ENCODE measurements at regions not wholly inside any gene's neighbourhood (a gene's known extent, or its start where the extent isn't known, plus 50 kb on each side); places are given as distances from the start of the nearest gene placed in this dataset.
"Not testable (repeated sequence)": the region's sequence is repeated elsewhere in the genome, so short reads cannot be mapped to it uniquely, and the experiment has no call there.

GRCh38 chr5:103741984-103742383 lies 179.4 kb upstream of the NUDT12 start:
- no peak for DNase-seq (ENCODE audit: low read depth in 2 of 3, low spot score in 2 of 3)

GRCh38 chr5:103736343-103736742 lies 173.8 kb upstream of the NUDT12 start:
- not testable (repeated sequence) for DNase-seq (ENCODE audit: low read depth in 2 of 3, low spot score in 2 of 3)

GRCh38 chr5:103724271-103724670 lies 161.7 kb upstream of the NUDT12 start:
- no peak for DNase-seq (ENCODE audit: low read depth in 2 of 3, low spot score in 2 of 3)

- no peak for DNase-seq (ENCODE audit: low read depth in 2 of 3, low spot score in 2 of 3)
Observed at GRCh38 chr5:103721183-103721582, 158.6 kb upstream of the NUDT12 start.

- DNase-seq (ENCODE audit: low read depth in 2 of 3, low spot score in 2 of 3) = no peak
Observed at GRCh38 chr5:103718108-103718507, 155.5 kb upstream of the NUDT12 start.

GRCh38 chr5:103708601-103709000 lies 146.0 kb upstream of the NUDT12 start:
- DNase-seq (ENCODE audit: low read depth in 2 of 3, low spot score in 2 of 3) = no peak

GRCh38 chr5:103706939-103707682 lies 144.5 kb upstream of the NUDT12 start:
- no peak for DNase-seq (ENCODE audit: low read depth in 2 of 3, low spot score in 2 of 3)

- DNase-seq (ENCODE audit: low read depth in 2 of 3, low spot score in 2 of 3) = no peak
Observed at GRCh38 chr5:103703617-103704016, 141.0 kb upstream of the NUDT12 start.

- no peak for DNase-seq (ENCODE audit: low read depth in 2 of 3, low spot score in 2 of 3)
Observed at GRCh38 chr5:103693517-103693916, 130.9 kb upstream of the NUDT12 start.

GRCh38 chr5:103690676-103691075 lies 128.1 kb upstream of the NUDT12 start:
- DNase-seq (ENCODE audit: low read depth in 2 of 3, low spot score in 2 of 3) = no peak

- no peak for DNase-seq (ENCODE audit: low read depth in 2 of 3, low spot score in 2 of 3)
Observed at GRCh38 chr5:103679873-103680272, 117.3 kb upstream of the NUDT12 start.

- not testable (repeated sequence) for DNase-seq (ENCODE audit: low read depth in 2 of 3, low spot score in 2 of 3)
Observed at GRCh38 chr5:103676198-103676597, 113.6 kb upstream of the NUDT12 start.

GRCh38 chr5:103674739-103675138 lies 112.2 kb upstream of the NUDT12 start:
- no peak for DNase-seq (ENCODE audit: low read depth in 2 of 3, low spot score in 2 of 3)

- no peak for DNase-seq (ENCODE audit: low read depth in 2 of 3, low spot score in 2 of 3)
Observed at GRCh38 chr5:103674251-103674650, 111.7 kb upstream of the NUDT12 start.

- no peak for DNase-seq (ENCODE audit: low read depth in 2 of 3, low spot score in 2 of 3)
Observed at GRCh38 chr5:103669615-103670014, 107.0 kb upstream of the NUDT12 start.

GRCh38 chr5:103668281-103668680 lies 105.7 kb upstream of the NUDT12 start:
- DNase-seq (ENCODE audit: low read depth in 2 of 3, low spot score in 2 of 3) = no peak

- DNase-seq (ENCODE audit: low read depth in 2 of 3, low spot score in 2 of 3) = no peak
Observed at GRCh38 chr5:103667068-103667467, 104.5 kb upstream of the NUDT12 start.

GRCh38 chr5:103657301-103657700 lies 94.7 kb upstream of the NUDT12 start:
- no peak for DNase-seq (ENCODE audit: low read depth in 2 of 3, low spot score in 2 of 3)

- no peak for DNase-seq (ENCODE audit: low read depth in 2 of 3, low spot score in 2 of 3)
Observed at GRCh38 chr5:103648086-103648485, 85.5 kb upstream of the NUDT12 start.

GRCh38 chr5:103646698-103647614 lies 84.4 kb upstream of the NUDT12 start:
- DNase-seq (ENCODE audit: low read depth in 2 of 3, low spot score in 2 of 3) = no peak

- no peak for DNase-seq (ENCODE audit: low read depth in 2 of 3, low spot score in 2 of 3)
Observed at GRCh38 chr5:103645816-103646215, 83.2 kb upstream of the NUDT12 start.

- no peak for DNase-seq (ENCODE audit: low read depth in 2 of 3, low spot score in 2 of 3)
Observed at GRCh38 chr5:103638979-103639378, 76.4 kb upstream of the NUDT12 start.

Data from hematopoietic multipotent progenitor cell (in vitro differentiated cells).